HG03064 (cell line): ENCODE measurements at regions not wholly inside any gene's neighbourhood (a gene's known extent, or its start where the extent isn't known, plus 50 kb on each side); places are given as distances from the start of the nearest gene placed in this dataset.

ENCODE experiments used
- ATAC-seq: cut with Tn5 transposase; IDR thresholded peaks from one replicate; pipeline ENCODE4 v1.9.1; 2021; ENCODE audit warnings: low read depth; ENCODE audit not compliant: unreplicated experiment

DNA sequence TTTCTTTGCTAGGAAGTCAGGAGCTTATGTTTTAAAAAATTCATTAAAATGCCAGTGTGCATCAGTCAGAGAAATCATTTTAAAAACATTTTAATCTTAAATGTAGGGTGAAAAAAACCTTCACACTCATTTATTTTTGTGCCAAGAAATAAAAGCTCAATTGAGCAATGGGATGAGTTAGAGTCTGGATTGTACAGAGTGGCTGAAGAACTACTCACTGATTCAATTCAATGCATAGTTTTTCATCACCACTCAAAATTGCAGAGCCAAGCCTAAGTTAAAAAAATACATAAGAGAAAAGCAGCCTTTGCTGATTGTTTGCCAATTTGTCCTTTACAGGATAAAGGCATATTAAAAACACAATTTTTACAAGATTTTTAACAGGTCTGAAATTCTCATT is 168.2 kb upstream of the DMRTA1 start:
- ATAC-seq: no peak

DNA sequence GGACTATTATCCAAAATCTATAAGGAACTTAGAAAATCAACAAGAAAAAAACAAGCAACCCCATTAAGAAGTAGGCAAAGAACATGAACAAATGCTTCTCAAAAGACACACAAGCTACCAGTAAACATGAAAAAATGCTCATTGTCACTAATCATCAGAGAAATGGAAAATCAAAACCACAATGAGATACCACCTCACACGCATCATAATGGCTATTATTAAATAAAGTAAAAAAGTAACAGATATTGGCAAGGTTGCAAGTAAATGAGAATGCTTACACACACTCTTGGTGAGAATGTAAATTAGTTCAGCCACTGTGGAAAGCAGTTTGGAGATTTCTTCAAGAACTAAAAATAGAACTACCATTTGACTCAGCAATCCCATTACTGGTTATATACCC is 167.0 kb upstream of the DMRTA1 start:
- ATAC-seq: no peak

GRCh38 chr9:22285066-22285465 is 161.6 kb upstream of the DMRTA1 start:
- no peak for ATAC-seq

GRCh38 chr9:22286661-22287060 is 160.0 kb upstream of the DMRTA1 start:
- ATAC-seq: no peak

DNA sequence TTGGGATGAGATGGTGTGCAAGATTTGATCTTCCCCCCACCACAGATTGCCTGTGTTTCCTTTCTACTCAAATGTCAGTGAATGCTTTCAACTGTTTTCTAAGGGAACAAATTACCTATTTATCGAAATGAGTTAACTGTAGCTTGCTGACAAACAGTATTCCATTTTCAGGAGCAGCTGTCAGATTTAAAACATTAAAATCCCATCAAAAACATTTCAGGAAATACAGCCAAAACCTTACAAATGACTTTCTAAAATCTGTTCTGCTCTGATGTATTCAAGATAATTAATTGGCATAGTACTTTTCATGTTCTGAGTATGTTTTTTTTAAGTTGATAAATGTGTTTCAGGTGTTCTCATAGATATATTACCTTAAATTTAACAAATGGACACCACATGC is 158.0 kb upstream of the DMRTA1 start:
- no peak for ATAC-seq

- ATAC-seq: no peak
Measured at GRCh38 chr9:22307013-22307711, 139.5 kb upstream of the DMRTA1 start.

DNA sequence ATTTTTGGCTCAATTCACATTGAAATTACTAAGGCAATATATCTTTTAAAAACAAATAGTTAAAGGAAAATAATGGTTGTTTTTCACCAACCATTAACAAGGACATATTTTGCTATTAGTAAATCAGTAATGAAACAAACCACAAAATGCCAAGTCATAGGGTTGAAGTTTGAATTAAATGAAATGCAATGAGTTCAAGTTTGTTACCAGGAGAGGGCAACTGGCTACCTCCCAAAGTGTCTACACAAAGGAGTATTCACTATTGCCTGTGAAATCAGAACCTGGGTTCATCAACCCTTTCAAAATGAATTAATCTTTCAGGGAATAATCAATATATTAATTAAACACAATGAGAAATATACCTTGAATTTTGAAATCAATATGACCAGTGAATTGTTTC is 138.4 kb upstream of the DMRTA1 start:
- no peak for ATAC-seq

DNA sequence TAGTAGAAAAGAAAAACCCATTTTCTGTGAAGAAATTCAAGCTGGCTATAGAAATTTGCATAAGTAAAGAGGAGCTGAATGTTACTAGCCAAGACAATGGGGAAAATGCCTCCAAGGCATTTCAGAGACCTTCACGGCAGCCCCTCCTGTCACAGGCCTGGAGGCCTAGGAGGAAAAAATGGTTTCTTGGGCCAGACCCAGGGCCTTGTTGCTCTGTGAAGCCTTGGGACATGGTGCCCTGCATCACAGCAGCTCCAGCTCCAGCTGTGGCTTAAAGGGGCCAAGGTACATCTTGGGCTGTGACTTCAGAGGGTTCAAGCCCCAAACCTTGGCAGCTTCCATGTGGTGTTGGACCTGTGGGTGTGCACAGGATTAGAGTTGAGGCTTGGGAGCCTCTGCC is 130.0 kb upstream of the DMRTA1 start:
- no peak for ATAC-seq

DNA sequence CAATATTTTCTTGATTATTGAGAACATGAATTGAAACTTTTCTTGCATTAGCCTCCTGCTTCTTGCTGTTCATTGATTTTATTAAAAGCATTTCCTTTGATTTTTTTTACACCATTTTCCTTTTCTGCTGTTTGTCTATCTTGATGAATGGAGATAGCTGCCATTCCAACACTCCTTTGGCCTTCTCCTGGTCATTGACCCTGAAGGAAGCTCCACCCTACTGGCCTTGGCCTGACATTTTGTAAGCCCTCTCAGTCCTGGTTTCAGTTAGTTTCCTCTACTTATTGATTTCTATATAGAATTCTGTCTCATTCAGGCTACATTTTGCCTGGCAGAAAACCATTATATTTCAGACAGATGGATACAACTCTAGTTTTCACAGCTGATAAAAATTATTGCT is 115.1 kb upstream of the DMRTA1 start:
- ATAC-seq: no peak

GRCh38 chr9:22332202-22332601 is 114.4 kb upstream of the DMRTA1 start:
- no peak for ATAC-seq

GRCh38 chr9:22337261-22337660 is 109.4 kb upstream of the DMRTA1 start:
- ATAC-seq: no peak

DNA sequence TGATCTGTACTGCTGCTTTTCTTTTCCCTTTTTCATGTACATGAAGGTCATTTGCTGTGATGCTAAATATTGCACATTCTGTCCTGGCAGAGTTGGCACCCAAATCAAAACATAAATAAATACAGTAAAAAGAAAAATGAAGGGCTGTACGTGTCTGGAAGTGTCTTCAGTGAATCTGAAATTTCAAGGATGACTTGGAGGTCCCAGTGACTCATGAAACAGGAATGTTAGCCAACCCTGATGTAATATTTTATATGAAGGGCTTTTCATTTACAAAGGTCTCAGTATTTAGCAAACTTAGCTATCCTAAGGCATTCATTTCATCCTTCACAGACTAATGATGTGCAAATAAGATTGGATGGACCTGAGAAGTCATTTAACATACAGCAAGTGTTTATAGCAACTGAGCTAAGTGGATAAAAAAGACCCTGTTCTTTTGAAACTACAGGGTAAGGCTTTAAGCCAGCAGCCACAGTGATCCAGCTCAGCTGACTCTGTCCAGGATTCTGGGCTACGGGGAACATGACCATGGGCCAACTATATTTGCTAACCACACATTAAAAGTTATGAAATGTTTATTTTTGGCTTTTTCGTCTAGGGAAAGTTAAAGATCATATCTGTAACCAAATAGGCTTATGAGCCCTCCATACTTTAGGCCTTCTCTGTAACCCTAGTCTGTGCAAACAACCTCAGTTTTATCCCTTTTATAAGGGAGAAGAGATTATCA is 104.0 kb upstream of the DMRTA1 start:
- no peak for ATAC-seq

GRCh38 chr9:22343218-22343611 is 103.4 kb upstream of the DMRTA1 start:
- no peak for ATAC-seq

GRCh38 chr9:22354699-22355384 is 91.8 kb upstream of the DMRTA1 start:
- no peak for ATAC-seq

DNA sequence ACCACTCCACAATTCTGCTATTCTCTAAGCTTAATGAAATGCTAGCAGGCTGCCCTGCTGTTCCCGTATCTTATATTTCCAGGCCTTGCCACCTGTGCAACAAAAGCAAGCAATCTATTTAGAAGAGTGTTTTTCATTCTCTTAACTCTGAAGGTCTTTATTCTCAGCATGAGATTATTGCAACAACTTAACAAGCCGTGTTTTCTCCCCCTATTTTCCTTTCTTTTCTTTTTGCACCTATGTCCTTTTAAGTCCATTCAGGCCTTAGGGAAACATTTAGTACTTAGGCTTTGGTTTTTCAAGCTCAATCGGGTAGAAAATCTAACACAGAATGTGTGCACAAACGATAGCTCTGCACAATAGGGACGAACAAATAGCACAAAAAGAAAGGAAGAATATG is 89.6 kb upstream of the DMRTA1 start:
- no peak for ATAC-seq

- ATAC-seq: no peak
Measured at GRCh38 chr9:22363421-22363887, 83.2 kb upstream of the DMRTA1 start.

GRCh38 chr9:22373636-22374035 is 73.0 kb upstream of the DMRTA1 start:
- ATAC-seq: no peak

DNA sequence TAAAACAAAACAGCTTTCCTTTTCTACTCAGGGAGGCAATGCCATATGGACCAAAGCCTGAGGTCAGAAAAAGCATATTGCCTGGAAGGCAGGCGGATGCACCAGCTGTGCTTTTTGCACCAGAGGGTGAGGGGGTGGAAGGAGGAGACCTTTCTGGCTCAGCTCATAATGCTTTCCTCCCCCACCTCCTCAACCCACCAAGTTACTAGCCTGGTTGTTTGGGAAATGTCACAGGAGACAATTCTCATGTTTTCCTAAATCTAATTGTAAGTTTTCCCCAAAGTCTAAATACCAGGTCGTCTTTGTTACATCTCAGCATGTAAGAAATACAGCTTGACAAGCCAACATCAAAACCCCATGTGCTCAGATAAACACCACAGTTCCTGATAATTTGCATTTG is 72.6 kb upstream of the DMRTA1 start:
- ATAC-seq: no peak

DNA sequence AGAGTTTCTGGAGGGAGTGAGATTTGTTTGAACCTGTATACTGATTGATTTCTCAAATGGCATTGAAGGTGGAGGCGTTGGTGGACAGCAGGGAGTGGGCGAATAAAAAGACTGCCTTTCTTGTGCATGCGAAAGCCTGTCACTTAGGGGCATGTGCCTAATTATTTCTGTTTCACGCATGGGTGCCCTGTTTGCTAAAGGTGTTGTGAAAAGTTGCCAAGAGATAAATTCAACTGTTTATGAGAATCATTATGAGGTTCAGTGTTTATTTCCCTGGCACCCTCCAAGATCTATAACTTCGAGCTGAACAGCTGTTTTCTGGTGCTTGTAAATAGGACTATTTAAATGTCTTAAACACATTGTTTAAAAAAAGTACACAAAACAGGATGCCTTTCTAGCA is 67.4 kb upstream of the DMRTA1 start:
- ATAC-seq: no peak

GRCh38 chr9:22381170-22381569 is 65.5 kb upstream of the DMRTA1 start:
- ATAC-seq: no peak

DNA sequence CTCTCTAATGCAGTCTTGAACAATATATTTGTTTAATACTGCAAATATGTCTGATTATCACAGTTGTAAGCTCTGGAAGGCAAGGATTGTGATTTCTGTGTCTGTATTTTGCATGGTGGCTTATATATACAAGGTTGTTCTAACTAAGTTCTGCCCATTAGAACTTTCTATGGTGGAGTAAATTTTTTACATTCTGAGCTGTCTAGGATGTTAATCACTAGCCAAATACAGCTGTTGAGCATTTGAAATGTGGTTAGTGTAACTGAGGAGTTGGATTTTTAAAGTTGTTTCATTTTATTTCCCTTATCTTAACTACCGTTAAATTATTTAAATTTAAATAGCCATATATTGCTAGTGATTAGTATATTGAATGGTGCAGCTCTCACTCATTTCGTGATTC is 64.3 kb upstream of the DMRTA1 start:
- no peak for ATAC-seq

GRCh38 chr9:22383718-22384117 is 62.9 kb upstream of the DMRTA1 start:
- ATAC-seq: no peak
